Liver (tissue), 8 donors: ENCODE measurements at regions not wholly inside any gene's neighbourhood (a gene's known extent, or its start where the extent isn't known, plus 50 kb on each side); places are given as distances from the start of the nearest gene placed in this dataset.

Source experiments
- DNase-seq: peaks from one replicate; pipeline ENCODE4 v3.0.0-alpha.2; 2017; ENCODE audit warnings: low spot score
- H3K27ac ChIP-seq, 2 donors: one replicate each; pipeline ENCODE4 v1.7.0; 2013; ENCODE audit warnings: inconsistent platforms in 2 of 2, low read length in 2 of 2, control low read depth in 1 of 2, low read depth in 1 of 2, mild to moderate bottlenecking in 1 of 2
- H3K27me3 ChIP-seq, 4 donors: one replicate each; pipeline versions ENCODE4 v1.6.1 to v1.7.0; 2013; ENCODE audit warnings: low read length in 3 of 4, inconsistent platforms in 1 of 4, mild to moderate bottlenecking in 1 of 4, moderate library complexity in 1 of 4; ENCODE audit not compliant: control insufficient read depth in 4 of 4, insufficient read depth in 4 of 4
- H3K36me3 ChIP-seq, 4 donors: one replicate each; pipeline versions ENCODE4 v1.6.1 to v1.7.0; 2013; ENCODE audit warnings: low read length in 3 of 4, mild to moderate bottlenecking in 3 of 4, low read depth in 1 of 4, moderate library complexity in 1 of 4; ENCODE audit not compliant: control insufficient read depth in 4 of 4, insufficient read depth in 3 of 4
- H3K4me1 ChIP-seq, 4 donors: one replicate each; pipeline versions ENCODE4 v1.6.1 to v1.7.0; 2013; ENCODE audit warnings: low read length in 3 of 4, mild to moderate bottlenecking in 3 of 4, moderate library complexity in 1 of 4; ENCODE audit not compliant: control insufficient read depth in 4 of 4, insufficient read depth in 4 of 4
- H3K4me3 ChIP-seq, 3 donors: one replicate each; pipeline versions ENCODE4 v1.6.1 to v1.7.0; 2013; ENCODE audit warnings: low read length in 3 of 3, control low read depth in 1 of 3, low read depth in 1 of 3, mild to moderate bottlenecking in 1 of 3
- H3K9ac ChIP-seq, 2 donors: one replicate each; pipeline ENCODE4 v1.7.0; 2013; ENCODE audit warnings: low read length in 2 of 2, mild to moderate bottlenecking in 2 of 2, moderate library complexity in 2 of 2, control low read depth in 1 of 2, low read depth in 1 of 2
- H3K9me3 ChIP-seq, 4 donors: one replicate each; pipeline versions ENCODE4 v1.6.1 to v1.7.0; 2013; ENCODE audit warnings: low read length in 3 of 4; ENCODE audit not compliant: control insufficient read depth in 4 of 4
- EGR1 ChIP-seq, 2 donors: IDR thresholded peaks; 2 replicates each; pipeline ENCODE4 v1.6.1; 2016 to 2018; ENCODE audit warnings: antibody characterized with exemption in 2 of 2, low read depth in 2 of 2
- GABPA ChIP-seq, 2 donors: IDR thresholded peaks in 1 of 2; conservative IDR thresholded peaks in 1 of 2; 2 replicates each; pipeline ENCODE4 v1.6.1; 2016; ENCODE audit warnings: antibody characterized with exemption in 2 of 2, mild to moderate bottlenecking in 1 of 2, moderate library complexity in 1 of 2
- HNF4G ChIP-seq: IDR thresholded peaks from 2 replicates; pipeline ENCODE4 v1.6.1; 2016; ENCODE audit warnings: antibody characterized with exemption
- RAD21 ChIP-seq, 2 donors: IDR thresholded peaks; 2 replicates each; pipeline ENCODE4 v1.6.1; 2016; ENCODE audit warnings: antibody characterized with exemption in 2 of 2, mild to moderate bottlenecking in 2 of 2
- REST ChIP-seq: IDR thresholded peaks from 2 replicates; pipeline ENCODE4 v1.6.1; 2016; ENCODE audit warnings: antibody characterized with exemption, mild to moderate bottlenecking
- YY1 ChIP-seq: IDR thresholded peaks from 2 replicates; pipeline ENCODE4 v1.6.1; 2016; ENCODE audit warnings: antibody characterized with exemption, mild to moderate bottlenecking
- ZBTB33 ChIP-seq: IDR thresholded peaks from 2 replicates; pipeline ENCODE4 v1.6.1; 2016; ENCODE audit warnings: antibody characterized with exemption
- WGBS: extraction: QIAGEN DNeasy Blood & Tissue Kit; methylation state at CpG from one replicate; pipeline ENCODE4 v1.1.7; 2013; 5-methylcytosine and 5-hydroxymethylcytosine counted together
- TF ChIP-seq, protein P1 (sequence below): fragments of 150-350 bp; IDR thresholded peaks from 2 replicates; pipeline ENCODE4 v1.5.1; 2017; ENCODE audit warnings: improper control_type of control experiment, low read depth, low read length; ENCODE audit not compliant: missing input control
- TF ChIP-seq, protein P2 (sequence below): IDR thresholded peaks from 2 replicates; pipeline ENCODE4 v1.6.1; 2016; ENCODE audit warnings: antibody characterized with exemption
- donor health status: healthy.
- donor health status: healthy.
- donor health status: healthy.
- donor health status: healthy.
- donor health status: healthy.

GRCh38 chr11:105399511-105399910, 210.4 kb upstream of the GRIA4 start:
- Histone ChIP-seq H3K9me3 (no peaks in the 10 kb centered on the region), H3K27me3 (no peaks in the 10 kb centered on the region), H3K9ac (no peak overlapping the region), H3K36me3 (no peaks in the 10 kb centered on the region), H3K27ac (no peak overlapping the region), H3K4me1 (no peaks in the 10 kb centered on the region), H3K4me3 (no peak overlapping the region)
- WGBS: 50% methylated on average over 6 of the region's 6 CpGs
- no peak for DNase-seq
- TF ChIP-seq REST (no peak), ZBTB33 (no peak), RAD21 (IDR thresholded peaks at IDR 0.05) (no peak), GABPA (IDR thresholded peaks at IDR 0.05 in 1 of 2, conservative IDR thresholded peaks at IDR 0.05 in 1 of 2) (no peak), EGR1 (IDR thresholded peaks at IDR 0.05; ENCODE audit: low read depth in 2 of 2) (no peak), HNF4G (no peak)
- TF ChIP-seq, protein P1, sequence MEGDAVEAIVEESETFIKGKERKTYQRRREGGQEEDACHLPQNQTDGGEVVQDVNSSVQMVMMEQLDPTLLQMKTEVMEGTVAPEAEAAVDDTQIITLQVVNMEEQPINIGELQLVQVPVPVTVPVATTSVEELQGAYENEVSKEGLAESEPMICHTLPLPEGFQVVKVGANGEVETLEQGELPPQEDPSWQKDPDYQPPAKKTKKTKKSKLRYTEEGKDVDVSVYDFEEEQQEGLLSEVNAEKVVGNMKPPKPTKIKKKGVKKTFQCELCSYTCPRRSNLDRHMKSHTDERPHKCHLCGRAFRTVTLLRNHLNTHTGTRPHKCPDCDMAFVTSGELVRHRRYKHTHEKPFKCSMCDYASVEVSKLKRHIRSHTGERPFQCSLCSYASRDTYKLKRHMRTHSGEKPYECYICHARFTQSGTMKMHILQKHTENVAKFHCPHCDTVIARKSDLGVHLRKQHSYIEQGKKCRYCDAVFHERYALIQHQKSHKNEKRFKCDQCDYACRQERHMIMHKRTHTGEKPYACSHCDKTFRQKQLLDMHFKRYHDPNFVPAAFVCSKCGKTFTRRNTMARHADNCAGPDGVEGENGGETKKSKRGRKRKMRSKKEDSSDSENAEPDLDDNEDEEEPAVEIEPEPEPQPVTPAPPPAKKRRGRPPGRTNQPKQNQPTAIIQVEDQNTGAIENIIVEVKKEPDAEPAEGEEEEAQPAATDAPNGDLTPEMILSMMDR: no peak

GRCh38 chr11:105398636-105399035, 211.2 kb upstream of the GRIA4 start:
- TF ChIP-seq, protein P1: no peak
- TF ChIP-seq EGR1 (IDR thresholded peaks at IDR 0.05; ENCODE audit: low read depth in 2 of 2): no peak
- no peak for TF ChIP-seq YY1
- TF ChIP-seq RAD21 (IDR thresholded peaks at IDR 0.05): no peak
- no peak for TF ChIP-seq ZBTB33
- TF ChIP-seq GABPA (IDR thresholded peaks at IDR 0.05 in 1 of 2, conservative IDR thresholded peaks at IDR 0.05 in 1 of 2): no peak
- TF ChIP-seq, protein P2, sequence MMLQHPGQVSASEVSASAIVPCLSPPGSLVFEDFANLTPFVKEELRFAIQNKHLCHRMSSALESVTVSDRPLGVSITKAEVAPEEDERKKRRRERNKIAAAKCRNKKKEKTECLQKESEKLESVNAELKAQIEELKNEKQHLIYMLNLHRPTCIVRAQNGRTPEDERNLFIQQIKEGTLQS: no peak
- Histone ChIP-seq H3K27me3 (no peaks in the 10 kb centered on the region), H3K9ac (no peak overlapping the region), H3K9me3 (no peaks in the 10 kb centered on the region), H3K36me3 (no peaks in the 10 kb centered on the region), H3K4me1 (no peaks in the 10 kb centered on the region), H3K27ac (no peak overlapping the region), H3K4me3 (no peak overlapping the region)
- DNase-seq: no peak
